GM12878 (cell line): ENCODE measurements at regions not wholly inside any gene's neighbourhood (a gene's known extent, or its start where the extent isn't known, plus 50 kb on each side); places are given as distances from the start of the nearest gene placed in this dataset.

ENCODE experiments used
- ATAC-seq: fragments of 200-7000 bp; cut with Tn5 transposase; 3 replicates; pipeline ENCODE4 v1.9.1; 2020; ENCODE audit warnings: mild to moderate bottlenecking, moderate library complexity
- BruUV-seq: library from RNA; stranded (reverse); fragments of 400-500 nt; replicated peaks from 2 replicates; lab custom pipeline; 2021; lab: Mats Ljungman, UMichigan
- CTCF ChIA-PET: fragments of 300-600 bp; sonication (Branson Sonifier 250); formaldehyde crosslinking; extraction: SDS; loops from one replicate; lab custom pipeline; 2021; ENCODE audit warnings: inconsistent platforms; lab: Yijun Ruan, JAX
- POLR2A ChIA-PET: fragments of 350-600 bp; formaldehyde crosslinking; extraction: SDS; loops from one replicate; lab custom pipeline; 2021; ENCODE audit warnings: inconsistent platforms; lab: Charles Lee
- RAD21 ChIA-PET: fragments of 300-600 bp; sonication (Branson Sonifier 250); formaldehyde crosslinking; loops from one replicate; lab custom pipeline; 2023; ENCODE audit warnings: antibody characterized with exemption; ENCODE audit not compliant: unreplicated experiment; lab: Charles Lee
- SMC1A ChIA-PET: fragments of 300-600 bp; sonication (Branson Sonifier 250); formaldehyde crosslinking; loops from one replicate; lab custom pipeline; 2023; ENCODE audit not compliant: unreplicated experiment, uncharacterized antibody; lab: Charles Lee
- DNase-seq: peaks from one replicate; pipeline ENCODE4 v3.0.0-alpha.2; 2011; ENCODE audit warnings: low read depth, low spot score
- FAIRE-seq: peaks from 3 replicates; lab custom pipeline; 2011; peaks lifted over from hg19 to GRCh38; lab: Jason Lieb, UNC
- H2AFZ ChIP-seq: 2 replicates; pipeline ENCODE4 v1.6.0; 2011; ENCODE audit warnings: low read depth, low read length, control low read depth; ENCODE audit not compliant: control insufficient read depth
- H3K27ac ChIP-seq: 2 replicates; pipeline ENCODE4 v1.5.1; 2011; ENCODE audit warnings: control low read depth; ENCODE audit not compliant: control insufficient read depth, insufficient read depth
- H3K27me3 ChIP-seq, 2 experiments: replicated peaks in 1 of 2; 2 replicates each; pipeline versions ENCODE4 v1.6.0 to v1.6.1; 2011; ENCODE audit warnings: low read length in 1 of 2; ENCODE audit not compliant: control insufficient read depth in 2 of 2, insufficient read depth in 2 of 2
- H3K36me3 ChIP-seq, 2 experiments: 2 replicates each; pipeline ENCODE4 v1.5.1; 2011; ENCODE audit warnings: low read length in 1 of 2; ENCODE audit not compliant: control insufficient read depth in 2 of 2, insufficient read depth in 2 of 2
- H3K4me1 ChIP-seq: 2 replicates; pipeline ENCODE4 v1.6.1; 2011; ENCODE audit warnings: mild to moderate bottlenecking, low read length, moderate library complexity, mixed read lengths; ENCODE audit not compliant: control insufficient read depth, insufficient read depth
- H3K4me2 ChIP-seq: 2 replicates; pipeline ENCODE4 v1.6.0; 2011; ENCODE audit warnings: control low read depth; ENCODE audit not compliant: control insufficient read depth, insufficient read depth
- H3K4me3 ChIP-seq: fragments of 200-600 bp; sonication (generic); 2 replicates; pipeline ENCODE4 v1.5.1; 2016
- H3K79me2 ChIP-seq: 2 replicates; pipeline ENCODE4 v1.6.0; 2011; ENCODE audit warnings: low read length; ENCODE audit not compliant: control insufficient read depth, insufficient read depth
- H3K9ac ChIP-seq: 2 replicates; pipeline ENCODE4 v1.8.0; 2011; ENCODE audit warnings: low read length, control low read depth, mixed read lengths; ENCODE audit not compliant: control insufficient read depth, insufficient read depth
- H3K9me3 ChIP-seq: replicated peaks from 3 replicates; pipeline ENCODE4 v1.5.1; 2011; ENCODE audit warnings: mild to moderate bottlenecking, low read length; ENCODE audit not compliant: control insufficient read depth, insufficient read depth
- H4K20me1 ChIP-seq: 2 replicates; pipeline ENCODE4 v1.6.0; 2011; ENCODE audit not compliant: control insufficient read depth, insufficient read depth
- ATF7 ChIP-seq: fragments of 450-650 bp; IDR thresholded peaks from 2 replicates; pipeline ENCODE4 v1.6.1; 2016; ENCODE audit warnings: low read depth, mild to moderate bottlenecking
- BHLHE40 ChIP-seq, 2 experiments: fragments of 450-650 bp in 1 of 2; IDR thresholded peaks; 2 replicates each; pipeline ENCODE4 v1.6.1; 2011 to 2017; ENCODE audit warnings: low read depth in 2 of 2, borderline replicate concordance in 1 of 2, improper control_type of control experiment in 1 of 2, low read length in 1 of 2, mild to moderate bottlenecking in 1 of 2
- BRCA1 ChIP-seq: IDR thresholded peaks from 2 replicates; pipeline ENCODE4 v1.6.1; 2011; ENCODE audit warnings: low read depth, low read length, improper control_type of control experiment
- CBX5 ChIP-seq: sonication (generic); IDR thresholded peaks from 2 replicates; pipeline ENCODE4 v1.6.1; 2016; ENCODE audit warnings: low read depth, moderate library complexity, mild to moderate bottlenecking, inconsistent platforms
- CEBPB ChIP-seq, 2 experiments: fragments of 150-350 bp in 1 of 2; IDR thresholded peaks; 2 replicates each; pipeline ENCODE4 v1.6.1; 2012 to 2014; ENCODE audit warnings: low read depth in 2 of 2, low read length in 2 of 2, borderline replicate concordance in 1 of 2, inconsistent platforms in 1 of 2
- EP300 ChIP-seq, 2 experiments: fragments of 150-350 bp in 1 of 2; IDR thresholded peaks; 2 replicates each; pipeline ENCODE4 v1.6.1; 2011 to 2012; ENCODE audit warnings: low read depth in 2 of 2, low read length in 2 of 2, borderline replicate concordance in 1 of 2, improper control_type of control experiment in 1 of 2, inconsistent platforms in 1 of 2; ENCODE audit not compliant: control insufficient read depth in 1 of 2
- GATAD2B ChIP-seq: fragments of 450-650 bp; conservative IDR thresholded peaks from 2 replicates; pipeline ENCODE4 v1.6.1; 2017; ENCODE audit warnings: low read depth, mild to moderate bottlenecking, moderate library complexity
- PAX5 ChIP-seq: IDR thresholded peaks from 2 replicates; pipeline ENCODE4 v1.6.1; 2011; ENCODE audit warnings: low read depth, low read length, borderline replicate concordance
- POLR2AphosphoS5 ChIP-seq: IDR thresholded peaks from 2 replicates; pipeline ENCODE4 v1.6.1; 2011; ENCODE audit warnings: mild to moderate bottlenecking, low read length, inconsistent platforms
- RB1 ChIP-seq: fragments of 450-650 bp; formaldehyde crosslinking; IDR thresholded peaks from 2 replicates; pipeline ENCODE4 v1.6.1; 2017; ENCODE audit warnings: mild to moderate bottlenecking, borderline replicate concordance
- RELA ChIP-seq: fragments of 450-650 bp; IDR thresholded peaks from 2 replicates; pipeline ENCODE4 v1.8.0; 2014; ENCODE audit warnings: borderline replicate concordance; ENCODE audit not compliant: partially characterized antibody
- SIN3A ChIP-seq: IDR thresholded peaks from 2 replicates; pipeline ENCODE4 v1.6.1; 2012; ENCODE audit warnings: low read depth, low read length, improper control_type of control experiment
- SPI1 ChIP-seq: IDR thresholded peaks from 2 replicates; pipeline ENCODE4 v1.6.1; 2011; ENCODE audit warnings: low read depth, mild to moderate bottlenecking, low read length, moderate library complexity, borderline replicate concordance; ENCODE audit not compliant: insufficient read depth
- STAT1 ChIP-seq: fragments of 450-650 bp; conservative IDR thresholded peaks from 2 replicates; pipeline ENCODE4 v1.6.1; 2014; ENCODE audit warnings: antibody characterized with exemption, mild to moderate bottlenecking
- SUPT20H ChIP-seq: IDR thresholded peaks from 2 replicates; pipeline ENCODE4 v1.6.1; 2011; ENCODE audit warnings: low read depth, mild to moderate bottlenecking, low read length, moderate library complexity, borderline replicate concordance; ENCODE audit not compliant: control insufficient read depth
- TCF3 ChIP-seq: IDR thresholded peaks from 2 replicates; pipeline ENCODE4 v1.6.1; 2012; ENCODE audit warnings: low read depth, mild to moderate bottlenecking, low read length, borderline replicate concordance; ENCODE audit not compliant: insufficient read depth
- YY1 ChIP-seq: IDR thresholded peaks from 2 replicates; pipeline ENCODE4 v1.6.1; 2011; ENCODE audit warnings: low read depth, mild to moderate bottlenecking, low read length
- ZBED1 ChIP-seq: IDR thresholded peaks from 2 replicates; pipeline ENCODE4 v1.6.1; 2016; ENCODE audit warnings: borderline replicate concordance
- WGBS: methylation state at CpG from one replicate; pipeline ENCODE4 v1.1.6; 2016; ENCODE audit warnings: low lambda C conversion rate; ENCODE audit not compliant: insufficient replicate concordance, insufficient coverage; ENCODE audit errors: missing lambda C conversion rate; 5-methylcytosine and 5-hydroxymethylcytosine counted together
- in situ Hi-C: fragments of 300-500 bp; cut with MboI; formaldehyde crosslinking; loops from 9 replicates; pipeline ENCODE4 v1.14.3; 2018; ENCODE audit warnings: mixed read lengths
- intact Hi-C: fragments of 100-400 bp; cut with micrococcal nuclease; formaldehyde crosslinking; loops from one replicate; pipeline ENCODE4 v1.14.2; 2022; ENCODE audit not compliant: unreplicated experiment
- TF ChIP-seq, protein P1 (sequence below): IDR thresholded peaks from 2 replicates; pipeline ENCODE4 v1.6.1; 2011; ENCODE audit warnings: low read depth, mild to moderate bottlenecking, low read length, moderate library complexity, borderline replicate concordance; ENCODE audit errors: extremely low read depth
- TF ChIP-seq, protein P2 (sequence below): fragments of 450-650 bp; IDR thresholded peaks from 2 replicates; pipeline ENCODE4 v1.6.1; 2017; ENCODE audit warnings: mild to moderate bottlenecking

DNA sequence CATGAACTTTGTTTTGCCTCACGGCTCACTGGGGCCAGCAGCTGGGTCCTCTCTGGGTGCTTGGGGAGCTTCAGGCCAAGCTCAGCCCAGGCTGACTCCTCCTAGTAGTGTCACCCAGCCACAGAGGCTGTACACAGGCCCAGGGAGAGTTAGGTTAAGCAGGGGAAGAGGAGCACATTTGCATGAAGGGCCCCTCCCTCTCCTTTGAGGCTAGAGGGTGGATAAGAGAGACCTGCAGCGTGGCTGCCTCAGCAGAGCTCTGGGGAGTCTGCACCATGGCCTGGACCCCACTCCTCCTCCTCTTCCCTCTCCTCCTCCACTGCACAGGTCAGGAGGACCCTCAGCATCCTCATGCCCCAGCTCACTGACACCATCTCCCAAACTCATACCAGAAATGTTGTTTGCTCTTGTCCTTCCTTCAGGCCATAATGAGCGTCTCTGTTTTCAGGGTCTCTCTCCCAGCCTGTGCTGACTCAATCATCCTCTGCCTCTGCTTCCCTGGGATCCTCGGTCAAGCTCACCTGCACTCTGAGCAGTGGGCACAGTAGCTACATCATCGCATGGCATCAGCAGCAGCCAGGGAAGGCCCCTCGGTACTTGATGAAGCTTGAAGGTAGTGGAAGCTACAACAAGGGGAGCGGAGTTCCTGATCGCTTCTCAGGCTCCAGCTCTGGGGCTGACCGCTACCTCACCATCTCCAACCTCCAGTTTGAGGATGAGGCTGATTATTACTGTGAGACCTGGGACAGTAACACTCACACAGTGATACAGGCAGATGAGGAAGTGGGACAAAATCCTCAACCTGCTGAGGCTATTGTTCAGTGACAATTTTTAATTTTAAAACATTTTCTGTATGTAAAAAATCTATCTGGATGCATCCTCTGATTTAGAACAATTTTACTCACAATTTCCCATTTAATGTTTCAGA lies 82.4 kb upstream of the VPREB1 start:
- H3K27ac ChIP-seq = no peak overlapping the region; the same call in 1 of the 2 replicates
- no peaks in the 10 kb centered on the region for H3K27me3 ChIP-seq
- FAIRE-seq (peak; percentile 61), ATAC-seq (peak; percentile 92), DNase-seq (peak; percentile 42)
- in situ Hi-C loops (no loop called here), intact Hi-C loops (no loop called here)
- CTCF ChIA-PET = interaction anchor here (0.6 to 3.5 kb wide), 13 partner anchors 10 to 793 kb away, joined by 3 to 22 read pairs (median 4); no protein-coding TSS in a partner anchor
- 11% methylated on average over 9 of the region's 9 CpGs for WGBS
- H3K79me2 ChIP-seq = no peaks in the 10 kb centered on the region
- SMC1A ChIA-PET = interaction anchor here (0.7 to 2.6 kb wide), 12 partner anchors 10 to 796 kb away, joined by 3 to 15 read pairs (median 8); no protein-coding TSS in a partner anchor
- H3K9ac ChIP-seq = no peak overlapping the region
- RAD21 ChIA-PET = interaction anchor here (0.6 to 2.3 kb wide), 14 partner anchors 8 to 792 kb away, joined by 3 to 11 read pairs (median 4); no protein-coding TSS in a partner anchor
- peak overlapping the region; percentile 19; the same call in 1 of the 2 replicates for H2AFZ ChIP-seq
- POLR2A ChIA-PET = interaction anchor here (0.6 to 1.2 kb wide), 9 partner anchors 8 to 783 kb away, joined by 3 to 5 read pairs (median 3); no protein-coding TSS in a partner anchor
- H3K4me1 ChIP-seq = peaks cover 19% of the 10 kb centered on the region
- H3K36me3 ChIP-seq = no peaks in the 10 kb centered on the region
- peak overlapping the region; percentile 10; the same call in 1 of the 2 replicates for H3K4me2 ChIP-seq
- H3K9me3 ChIP-seq = no peaks in the 10 kb centered on the region
- H4K20me1 ChIP-seq = no peaks in the 10 kb centered on the region
- H3K4me3 ChIP-seq = peak overlapping the region; percentile 30; the same call in 1 of the 2 replicates
- TSS peak; percentile 91 for BruUV-seq
- TF ChIP-seq, protein P1, sequence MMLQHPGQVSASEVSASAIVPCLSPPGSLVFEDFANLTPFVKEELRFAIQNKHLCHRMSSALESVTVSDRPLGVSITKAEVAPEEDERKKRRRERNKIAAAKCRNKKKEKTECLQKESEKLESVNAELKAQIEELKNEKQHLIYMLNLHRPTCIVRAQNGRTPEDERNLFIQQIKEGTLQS = no peak
- TF ChIP-seq SPI1 (peak; percentile 77; the same call in 1 of the 2 replicates), PAX5 (no peak), BRCA1 (no peak), CEBPB (IDR thresholded peaks at IDR 0.05; ENCODE audit: borderline replicate concordance in 1 of 2, low read depth in 2 of 2, low read length in 2 of 2) (no peak), STAT1 (no peak), CBX5 (no peak), EP300 (IDR thresholded peaks at IDR 0.05; ENCODE audit: borderline replicate concordance in 1 of 2, control insufficient read depth in 1 of 2, low read depth in 2 of 2, low read length in 2 of 2) (no peak), RB1 (no peak), RELA (no peak), POLR2AphosphoS5 (peak; percentile 81), YY1 (no peak), SIN3A (no peak), BHLHE40 (IDR thresholded peaks at IDR 0.05; ENCODE audit: borderline replicate concordance in 1 of 2, low read depth in 2 of 2, low read length in 1 of 2) (no peak), SUPT20H (no peak), ATF7 (no peak), GATAD2B (no peak), ZBED1 (no peak), TCF3 (no peak)
- TF ChIP-seq, protein P2, sequence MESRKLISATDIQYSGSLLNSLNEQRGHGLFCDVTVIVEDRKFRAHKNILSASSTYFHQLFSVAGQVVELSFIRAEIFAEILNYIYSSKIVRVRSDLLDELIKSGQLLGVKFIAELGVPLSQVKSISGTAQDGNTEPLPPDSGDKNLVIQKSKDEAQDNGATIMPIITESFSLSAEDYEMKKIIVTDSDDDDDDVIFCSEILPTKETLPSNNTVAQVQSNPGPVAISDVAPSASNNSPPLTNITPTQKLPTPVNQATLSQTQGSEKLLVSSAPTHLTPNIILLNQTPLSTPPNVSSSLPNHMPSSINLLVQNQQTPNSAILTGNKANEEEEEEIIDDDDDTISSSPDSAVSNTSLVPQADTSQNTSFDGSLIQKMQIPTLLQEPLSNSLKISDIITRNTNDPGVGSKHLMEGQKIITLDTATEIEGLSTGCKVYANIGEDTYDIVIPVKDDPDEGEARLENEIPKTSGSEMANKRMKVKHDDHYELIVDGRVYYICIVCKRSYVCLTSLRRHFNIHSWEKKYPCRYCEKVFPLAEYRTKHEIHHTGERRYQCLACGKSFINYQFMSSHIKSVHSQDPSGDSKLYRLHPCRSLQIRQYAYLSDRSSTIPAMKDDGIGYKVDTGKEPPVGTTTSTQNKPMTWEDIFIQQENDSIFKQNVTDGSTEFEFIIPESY = no peak
